HG03139 (cell line): ENCODE measurements at regions not wholly inside any gene's neighbourhood (a gene's known extent, or its start where the extent isn't known, plus 50 kb on each side); places are given as distances from the start of the nearest gene placed in this dataset.
A peak's percentile ranks its signal among the peaks of the same experiment; 100 is the strongest.

Experiments
- ATAC-seq: cut with Tn5 transposase; IDR thresholded peaks from one replicate; pipeline ENCODE4 v1.9.1; 2021; ENCODE audit not compliant: unreplicated experiment

DNA sequence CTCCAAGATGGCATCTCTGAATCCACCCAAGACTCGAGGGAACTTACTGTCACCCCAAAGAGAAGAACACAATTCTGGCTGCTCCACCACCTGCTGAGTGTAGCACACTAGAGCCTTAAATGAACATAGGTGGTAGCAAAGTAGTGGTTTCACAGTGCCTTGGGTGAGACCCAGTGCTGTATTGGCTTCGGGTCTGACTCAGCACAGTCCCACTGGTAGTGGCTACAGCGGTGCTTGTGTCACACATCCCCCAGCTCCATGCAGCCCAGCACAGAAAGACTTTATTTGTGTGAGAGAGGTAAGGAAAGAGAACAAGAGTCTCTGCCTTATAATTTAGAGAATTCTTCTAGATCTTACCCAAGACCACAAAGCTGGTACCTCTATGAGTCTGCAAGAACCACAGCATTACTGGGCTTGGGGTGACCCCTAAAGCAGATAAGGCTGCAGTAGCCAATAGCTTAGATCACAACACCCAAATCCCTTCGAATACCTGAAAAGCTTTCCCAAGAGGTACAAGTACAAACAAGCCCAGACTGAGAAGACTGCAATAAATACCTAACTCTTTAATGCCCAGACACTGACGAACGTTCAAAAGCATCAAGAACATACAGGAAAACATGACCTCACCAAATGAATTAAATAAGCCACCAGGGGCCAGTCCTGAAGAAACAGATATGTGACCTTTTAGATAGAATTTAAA lies 83.3 kb upstream of the SLC38A4 start:
- no peak for ATAC-seq

DNA sequence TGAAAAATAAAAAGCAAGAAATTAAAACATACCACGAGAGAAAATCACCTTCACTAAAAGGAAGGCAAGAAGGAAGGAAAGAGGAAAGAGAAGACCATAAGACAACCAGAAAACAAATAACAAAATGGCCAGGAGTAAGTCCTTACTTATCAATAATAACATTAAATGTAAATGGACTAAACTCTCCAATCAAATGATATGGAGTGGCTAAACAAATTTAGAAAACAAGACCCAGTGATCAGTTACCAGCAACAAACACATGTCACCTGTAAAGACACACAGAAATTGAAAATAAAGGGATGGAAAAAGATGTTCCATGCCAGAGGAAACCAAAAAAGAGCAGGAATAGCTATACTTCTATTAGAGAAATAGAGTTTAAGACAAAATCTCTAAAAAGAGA lies 85.0 kb upstream of the SLC38A4 start:
- ATAC-seq, result no peak

DNA sequence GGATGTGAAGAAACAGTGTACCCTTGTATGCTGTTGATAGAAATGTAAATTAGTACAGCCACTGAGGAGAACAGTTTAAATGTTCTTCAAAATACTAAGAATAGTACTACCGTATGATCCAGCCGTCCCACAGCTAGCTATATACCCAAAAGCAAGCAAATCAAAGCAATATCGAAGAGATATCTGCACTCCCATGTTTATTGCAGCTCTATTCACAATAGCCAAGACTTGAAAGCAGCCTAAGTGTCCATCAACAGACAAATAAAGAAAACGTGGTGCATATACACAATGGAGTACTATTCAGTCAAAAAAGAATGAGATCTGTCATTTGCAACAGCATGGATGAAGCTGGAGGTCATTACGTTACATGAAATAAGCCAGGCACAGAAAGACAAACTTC lies 88.5 kb upstream of the SLC38A4 start:
- ATAC-seq, result no peak

DNA sequence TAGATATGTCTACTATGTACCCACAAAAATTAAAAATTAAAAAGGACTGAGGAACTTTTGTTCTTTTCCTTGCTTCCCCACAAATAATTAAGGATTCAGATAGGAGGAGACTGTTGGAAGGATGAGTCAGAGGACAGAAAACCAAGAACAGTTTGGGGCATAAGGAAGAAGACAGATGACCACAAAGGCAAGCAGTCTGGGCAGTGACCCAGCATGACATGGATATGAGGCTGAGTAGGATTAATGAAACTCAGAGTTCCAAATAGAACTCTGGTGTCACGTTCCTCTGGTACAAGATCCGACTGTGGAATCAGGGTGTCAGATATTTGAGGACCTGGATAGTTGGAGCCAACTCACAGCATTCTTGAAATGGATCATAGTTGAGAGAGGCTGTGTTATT lies 89.3 kb upstream of the SLC38A4 start:
- ATAC-seq, result no peak

DNA sequence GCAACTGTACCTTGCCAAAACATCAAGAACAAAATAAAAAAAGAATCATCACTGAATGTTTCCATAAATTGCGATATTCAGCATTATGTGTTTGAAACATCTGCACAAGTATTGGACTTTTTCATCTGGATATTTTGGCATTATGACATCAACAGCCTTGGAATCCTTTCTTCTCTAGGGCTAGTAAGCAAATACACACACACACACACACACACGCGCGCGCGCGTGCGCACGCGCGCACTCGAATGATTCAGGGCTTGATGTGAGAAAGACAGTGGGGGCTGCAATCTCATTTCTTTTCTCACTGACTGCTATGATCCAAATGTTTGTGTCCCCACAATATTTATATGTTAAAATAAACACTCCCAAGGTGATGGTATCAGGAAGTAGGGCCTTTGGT lies 90.0 kb upstream of the SLC38A4 start:
- ATAC-seq, result no peak

DNA sequence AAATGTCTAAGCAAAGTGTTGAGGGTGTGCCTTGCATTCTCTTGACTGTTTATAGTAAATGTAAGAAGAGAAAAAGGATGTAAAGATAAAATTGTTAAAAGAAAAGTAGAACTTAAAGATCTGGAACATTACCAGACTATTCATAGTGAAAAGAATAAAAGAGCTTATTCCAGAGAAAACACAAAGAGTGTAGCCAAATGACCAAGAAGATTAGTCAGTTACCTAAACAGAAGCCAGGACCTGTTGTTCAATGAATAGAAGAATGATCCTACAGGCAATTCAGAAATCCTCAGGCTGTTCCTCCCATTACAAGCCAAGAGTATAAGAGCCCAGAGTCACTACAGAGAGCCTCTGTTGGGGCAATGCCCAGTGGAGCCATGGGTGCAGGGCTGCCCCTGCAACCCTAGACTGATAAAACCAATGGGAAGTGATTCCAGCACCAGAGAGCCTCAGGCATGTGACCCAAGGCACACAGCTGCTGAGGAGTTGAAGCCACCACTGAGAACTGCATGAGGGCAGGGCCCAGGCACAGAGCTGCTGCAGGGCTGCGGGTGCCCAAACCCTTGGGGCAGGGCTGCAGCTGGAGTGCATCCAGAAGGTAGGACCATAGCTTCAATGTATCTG lies 91.1 kb upstream of the SLC38A4 start:
- ATAC-seq, result no peak

DNA sequence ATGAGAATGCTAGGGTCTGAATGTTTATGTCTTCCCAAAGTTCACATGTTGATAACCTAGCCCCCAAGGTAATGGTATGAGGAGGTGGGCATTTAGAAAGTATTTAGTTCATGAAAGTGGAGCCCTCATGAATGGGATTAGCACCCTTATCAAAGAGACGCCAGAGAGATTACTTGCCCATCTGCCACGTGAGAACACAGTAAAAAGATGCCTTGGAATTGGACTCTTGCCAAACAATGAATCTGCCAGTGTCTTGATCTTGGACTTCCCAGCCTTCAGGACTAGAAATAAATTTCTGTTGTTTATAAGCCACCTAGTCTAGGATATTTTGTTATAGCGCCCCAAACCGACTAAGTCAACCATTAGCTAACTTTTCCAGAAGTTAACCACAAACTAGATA lies 92.0 kb upstream of the SLC38A4 start:
- ATAC-seq, result no peak

DNA sequence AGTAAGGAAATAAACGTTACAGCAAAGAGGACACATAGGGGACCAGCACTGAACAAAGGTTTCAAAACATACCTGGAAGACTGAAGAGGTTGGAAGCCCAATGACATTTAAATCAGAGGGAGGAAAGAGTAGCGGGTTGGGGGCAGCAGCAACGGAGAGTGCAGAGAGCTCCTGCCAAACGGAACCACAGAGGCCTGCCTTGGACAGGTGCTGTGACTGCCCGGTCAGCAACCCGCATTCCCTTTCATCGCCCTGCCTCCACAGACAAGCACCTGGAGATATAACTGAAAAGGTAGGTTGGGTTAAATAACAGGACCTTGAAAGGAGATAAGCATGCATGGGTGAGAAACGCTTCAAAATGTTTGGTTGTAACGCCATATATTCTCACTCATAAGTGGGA lies 92.8 kb upstream of the SLC38A4 start:
- no peak for ATAC-seq

DNA sequence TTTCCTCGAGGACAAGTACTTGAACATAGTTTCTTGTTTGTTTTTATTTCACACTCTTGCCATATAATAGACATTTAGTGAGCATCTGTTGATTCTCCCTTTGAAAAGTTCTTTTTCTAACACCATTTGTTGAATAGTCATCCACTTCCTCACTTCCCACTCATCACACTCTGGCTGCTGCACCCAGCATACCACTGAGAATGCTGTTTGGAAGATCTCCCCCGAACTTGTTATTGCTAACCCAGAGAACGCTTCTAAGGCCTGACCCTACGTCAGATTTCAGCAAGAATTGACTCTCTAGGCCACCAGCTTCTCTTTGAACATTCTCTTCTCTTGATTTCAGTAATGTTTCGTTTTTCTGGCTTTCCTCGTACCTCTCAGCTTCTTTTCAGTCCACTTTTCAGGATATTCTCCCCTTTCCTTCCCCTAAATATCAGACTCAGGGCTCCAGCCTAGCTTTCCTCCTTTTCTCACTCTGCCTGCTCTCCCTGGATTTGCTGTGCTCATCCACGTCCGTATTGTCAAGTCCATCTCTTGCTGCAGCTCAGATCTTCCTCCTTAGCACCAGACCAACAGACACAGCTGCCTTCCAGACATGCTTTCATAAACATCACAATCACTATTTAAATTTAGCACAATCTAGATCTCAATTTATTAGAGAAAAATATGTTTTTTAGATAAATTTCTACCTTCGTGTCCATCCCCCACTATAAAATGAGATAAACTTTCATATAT lies 94.0 kb upstream of the SLC38A4 start:
- ATAC-seq, result no peak

DNA sequence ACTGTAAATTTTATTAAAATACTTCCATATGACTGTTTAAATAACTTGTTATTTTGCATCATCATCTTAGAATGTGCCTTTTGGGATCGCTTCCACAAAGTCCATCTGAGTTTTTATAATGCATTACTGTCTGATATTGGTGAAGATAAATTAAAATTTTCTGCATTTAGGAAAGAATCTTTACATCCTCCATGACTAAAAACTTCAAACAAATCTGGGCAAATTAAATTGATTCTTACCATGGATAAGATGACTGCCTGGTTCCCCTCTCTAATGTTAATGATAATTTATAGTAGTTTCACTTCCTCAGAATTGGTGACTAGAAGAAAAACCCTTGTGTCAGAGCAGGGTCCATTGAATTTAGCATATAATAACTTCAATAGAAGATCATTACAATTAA lies 94.7 kb upstream of the SLC38A4 start:
- peak; percentile 87 for ATAC-seq

DNA sequence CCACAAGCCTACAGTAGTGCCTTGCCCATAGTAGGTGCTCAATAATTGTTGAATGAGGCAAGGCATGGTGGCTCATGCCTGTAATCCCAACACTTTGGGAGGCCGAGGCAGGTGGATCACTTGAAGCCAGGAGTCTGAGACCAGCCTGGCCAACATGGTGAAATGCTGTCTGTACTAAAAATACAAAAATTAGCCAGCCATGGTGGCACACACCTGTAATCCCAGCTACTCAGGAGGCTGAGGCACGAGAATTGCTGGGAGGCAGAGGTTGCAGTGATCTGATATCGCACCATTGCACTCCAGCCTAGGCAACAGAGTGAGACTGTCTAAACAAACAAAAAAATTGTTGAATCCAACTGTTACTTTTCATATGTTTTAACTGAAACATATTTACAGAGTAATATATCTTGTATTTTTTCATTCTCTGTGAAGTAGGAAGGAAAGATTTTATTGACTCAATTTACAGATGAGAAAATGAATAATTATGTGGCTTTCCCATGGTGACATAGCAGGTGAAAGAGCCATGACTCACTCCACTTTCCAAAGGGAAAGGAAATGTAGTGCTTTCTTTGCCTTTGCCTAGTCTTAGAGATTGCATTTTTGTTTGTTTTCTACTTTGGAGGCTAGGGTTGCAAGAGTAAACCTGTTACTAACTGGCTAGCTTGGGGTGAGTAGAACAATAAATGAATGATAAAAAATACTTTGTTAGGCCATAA lies 95.4 kb upstream of the SLC38A4 start:
- no peak for ATAC-seq

DNA sequence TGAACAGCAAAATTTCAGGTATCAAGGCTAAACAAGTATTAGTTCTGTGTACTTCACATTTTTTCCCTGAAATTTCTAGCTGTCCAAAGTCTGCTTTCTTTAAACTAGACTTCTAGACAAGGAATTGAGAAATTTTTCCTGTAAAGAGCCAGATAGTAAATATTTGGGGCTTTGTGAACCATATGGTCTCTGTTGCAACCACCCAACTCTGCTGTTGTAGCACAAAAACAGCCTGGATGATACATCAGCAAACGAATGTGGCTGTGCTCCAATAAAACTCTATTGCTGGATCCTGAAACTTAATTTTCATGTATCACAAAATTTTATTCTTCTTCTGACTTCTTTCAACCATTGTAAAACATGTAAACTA lies 96.0 kb upstream of the SLC38A4 start:
- no peak for ATAC-seq

DNA sequence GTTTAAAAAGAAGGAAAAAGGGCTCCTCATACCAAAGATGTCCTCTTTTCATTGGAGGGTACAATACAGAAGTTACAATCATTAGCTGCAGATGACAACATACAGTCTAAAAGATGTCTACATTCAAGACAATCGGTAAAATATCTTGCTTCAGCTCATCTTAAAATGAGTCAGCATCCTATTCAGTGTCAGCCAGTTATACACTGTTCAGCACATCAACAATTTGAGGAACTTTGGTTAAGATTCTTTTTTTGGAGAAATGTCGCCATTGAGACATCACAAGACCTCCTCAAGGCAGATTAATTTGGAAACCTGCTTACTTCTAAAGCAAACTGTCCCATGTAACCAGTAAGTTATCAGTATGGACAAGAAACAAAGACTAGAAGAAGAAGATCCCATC lies 100.7 kb upstream of the SLC38A4 start:
- ATAC-seq, result no peak

DNA sequence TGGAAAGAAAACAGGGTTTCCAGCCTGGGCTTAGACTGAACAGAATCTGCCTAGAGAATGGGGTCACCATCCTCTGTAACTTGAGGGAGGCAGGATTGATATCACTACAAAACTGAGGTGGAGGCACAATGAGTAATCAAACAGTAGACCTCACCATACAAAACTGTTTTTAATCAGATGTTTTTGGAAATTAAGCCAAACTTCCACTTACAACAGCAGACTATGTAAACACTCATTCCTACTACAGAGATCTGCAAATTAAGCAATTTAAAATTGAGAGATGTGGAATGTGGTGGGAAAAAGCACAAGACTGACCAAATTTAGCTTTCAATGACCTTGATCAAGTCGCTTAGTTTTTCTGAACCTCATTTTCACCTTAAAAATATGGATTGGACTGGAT lies 104.3 kb upstream of the SLC38A4 start:
- ATAC-seq, result no peak

DNA sequence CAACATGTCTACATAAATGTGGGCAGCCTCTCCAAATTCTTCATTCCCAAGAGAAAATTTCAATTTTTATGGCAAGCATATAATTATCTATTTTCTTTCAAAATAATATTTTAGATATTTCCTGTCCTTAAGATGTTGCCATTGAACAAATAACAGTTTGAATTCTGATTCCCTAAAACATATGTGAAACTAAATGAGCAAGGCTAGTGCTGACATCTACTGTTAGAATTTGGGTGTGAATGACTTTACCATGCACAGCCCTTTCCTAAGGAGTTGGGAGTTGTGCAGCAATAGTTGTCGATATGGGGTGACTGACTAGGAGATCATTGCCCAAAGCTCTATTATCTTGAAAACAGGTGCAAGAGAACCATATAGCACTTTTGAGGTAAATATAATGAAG lies 108.2 kb upstream of the SLC38A4 start:
- ATAC-seq, result no peak

DNA sequence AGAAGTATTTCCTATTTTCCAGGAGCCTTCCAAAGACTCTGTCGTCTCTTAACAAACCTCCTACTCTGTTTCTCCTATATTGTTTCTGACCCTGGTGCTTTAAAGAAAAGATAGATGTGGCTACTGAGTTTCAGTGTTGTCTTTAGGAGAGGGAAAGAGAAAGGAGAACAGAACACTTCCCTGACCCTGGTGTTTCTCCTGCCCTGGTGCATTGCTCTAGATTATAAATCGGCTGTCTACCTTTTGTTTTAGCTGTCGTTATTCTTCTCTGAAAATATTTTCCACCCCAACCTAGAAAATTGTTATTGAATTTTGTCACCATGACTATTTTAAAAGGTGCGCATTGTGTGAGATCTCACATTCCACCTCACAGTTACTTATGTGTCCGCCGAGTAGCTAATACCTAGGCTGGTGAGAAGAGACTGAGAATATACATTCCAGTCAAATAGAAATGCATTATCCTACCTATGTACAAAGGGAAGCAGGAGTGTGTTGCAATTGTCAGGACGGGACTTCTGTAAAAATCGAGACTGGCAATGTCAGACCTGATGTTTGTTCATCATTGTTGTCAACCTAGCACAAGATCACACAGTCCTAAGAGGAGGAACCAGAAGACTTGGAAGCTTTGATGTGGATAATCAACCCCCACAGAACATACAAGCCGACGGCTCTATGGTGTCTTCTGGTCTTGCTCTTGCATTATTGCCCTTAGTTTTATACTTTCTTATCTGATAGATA lies 108.7 kb upstream of the SLC38A4 start:
- no peak for ATAC-seq

DNA sequence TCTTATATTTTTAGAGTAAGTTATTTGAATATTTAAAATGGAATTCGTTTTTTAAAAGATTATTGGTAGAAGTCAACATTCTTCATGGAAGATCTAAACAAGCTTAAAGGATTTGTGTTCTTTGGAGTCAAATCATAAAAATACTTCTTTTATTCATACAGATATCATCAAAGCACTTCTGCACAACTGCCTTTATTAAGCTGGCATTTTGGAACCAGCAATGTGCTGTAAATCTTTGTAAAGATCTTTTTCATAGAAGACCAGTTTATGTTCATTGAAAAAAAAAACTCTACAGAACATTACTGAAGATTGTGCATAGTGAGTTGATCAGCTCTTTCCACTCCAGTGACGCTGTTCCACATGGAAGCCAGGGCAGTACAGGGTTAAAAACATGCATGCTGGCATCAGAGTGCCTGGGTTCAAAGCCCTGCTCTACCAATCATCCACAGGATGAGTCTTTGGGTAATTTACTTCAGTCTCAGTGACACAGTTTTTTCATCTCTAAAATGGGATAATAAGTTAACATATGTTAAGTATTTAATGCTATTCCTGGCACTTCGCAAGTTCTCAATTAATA lies 109.6 kb upstream of the SLC38A4 start:
- no peak for ATAC-seq

DNA sequence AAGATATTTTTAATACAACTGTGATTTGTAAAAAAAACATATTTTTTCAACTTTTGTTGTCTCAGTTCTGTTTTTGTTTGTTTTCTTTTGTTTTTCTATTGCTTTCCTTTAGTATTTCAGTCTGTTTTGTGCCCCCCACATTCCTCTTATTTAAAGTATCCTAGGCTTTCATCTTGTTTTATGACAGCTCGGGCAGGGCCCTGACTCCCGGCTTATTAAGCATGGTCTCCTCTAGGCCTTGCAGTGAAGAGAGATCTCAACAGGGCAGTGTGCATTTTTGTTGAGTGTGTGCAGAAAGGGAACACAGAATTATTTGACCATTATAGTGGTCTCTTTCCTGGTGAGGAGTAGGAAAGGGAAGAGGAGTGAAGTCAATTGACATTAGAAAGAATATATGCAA lies 110.2 kb upstream of the SLC38A4 start:
- no peak for ATAC-seq

DNA sequence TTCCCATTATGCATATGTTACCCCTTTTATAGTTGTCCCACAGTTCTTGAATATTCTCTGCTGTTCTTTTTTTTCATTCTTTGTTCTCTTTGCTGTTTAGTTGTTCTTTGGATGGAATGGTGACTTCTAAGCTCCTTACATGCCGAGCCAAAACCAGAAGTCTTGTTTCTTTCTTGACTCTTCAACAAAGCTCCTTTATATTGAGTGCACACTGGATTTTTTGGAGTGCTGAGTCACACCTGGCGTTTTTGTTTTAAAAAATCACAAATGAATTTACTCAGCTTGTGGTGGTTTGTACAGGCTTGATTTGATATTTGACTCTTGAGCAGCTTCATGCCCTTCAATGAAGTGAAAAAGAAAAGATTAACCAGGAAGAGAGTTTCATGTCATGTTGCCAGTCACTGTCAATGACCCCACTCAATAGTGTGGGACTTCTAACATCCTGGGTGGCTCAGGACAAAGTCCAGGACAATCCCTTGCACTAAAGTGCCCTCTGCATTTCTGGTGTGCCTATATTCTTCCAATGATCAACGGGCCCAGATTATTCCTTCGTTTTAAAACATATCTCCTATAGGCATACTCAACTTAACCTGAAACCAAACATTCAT lies 112.4 kb upstream of the SLC38A4 start:
- ATAC-seq, result no peak

DNA sequence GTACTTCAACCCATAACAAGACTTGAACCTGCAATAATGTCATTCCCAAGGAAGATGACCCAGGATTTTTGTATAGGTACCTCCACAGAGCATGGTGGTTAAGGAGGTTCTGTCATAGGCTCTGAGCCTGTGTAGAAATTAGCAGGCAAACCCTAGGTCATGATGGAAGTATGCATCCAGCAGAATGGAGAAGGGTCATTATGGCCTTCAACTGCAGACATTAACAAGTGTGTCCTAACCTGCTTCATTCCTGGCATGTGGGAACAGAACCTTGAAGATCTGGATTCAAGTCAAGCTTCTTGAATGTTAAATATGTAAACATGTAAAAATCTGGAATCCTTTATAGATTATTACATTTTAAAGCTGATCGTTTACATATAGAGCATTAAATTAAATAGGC lies 116.2 kb upstream of the SLC38A4 start:
- ATAC-seq, result no peak
